ENCODE measurements at regions not wholly inside any gene's neighbourhood (a gene's known extent, or its start where the extent isn't known, plus 50 kb on each side); places are given as distances from the start of the nearest gene placed in this dataset.
A peak's percentile ranks its signal among the peaks of the same experiment; 100 is the strongest.

DNA sequence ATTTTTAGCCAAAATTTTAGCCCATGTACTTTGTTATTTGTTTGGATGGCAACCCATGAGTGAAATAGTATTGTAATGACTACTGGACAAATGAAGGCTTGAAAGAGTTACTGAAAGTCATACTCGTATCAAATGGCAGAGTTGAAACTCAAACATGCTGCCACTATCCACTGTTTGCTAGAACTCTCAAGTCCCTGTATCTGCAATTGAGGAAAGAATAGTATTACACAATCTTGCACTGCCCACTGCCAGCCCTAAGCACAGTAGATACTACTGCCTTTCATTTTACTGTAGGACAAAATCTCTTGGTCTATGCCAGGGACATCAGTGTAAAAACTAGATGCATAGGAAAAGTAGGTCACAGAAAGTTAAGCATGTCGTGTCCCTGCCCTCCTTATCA is 581.1 kb upstream of the PLXNA2 start:
- FAIRE-seq (no peak), DNase-seq (ENCODE audit: insufficient read length) (no peak)
- TF ChIP-seq POLR2A (IDR thresholded peaks at IDR 0.05; ENCODE audit: low read depth, low read length) (no peak), POLR2AphosphoS5 (IDR thresholded peaks at IDR 0.05; ENCODE audit: low read depth, low read length) (no peak), TAF1 (IDR thresholded peaks at IDR 0.05; ENCODE audit: borderline replicate concordance, low read depth, low read length) (no peak)

DNA sequence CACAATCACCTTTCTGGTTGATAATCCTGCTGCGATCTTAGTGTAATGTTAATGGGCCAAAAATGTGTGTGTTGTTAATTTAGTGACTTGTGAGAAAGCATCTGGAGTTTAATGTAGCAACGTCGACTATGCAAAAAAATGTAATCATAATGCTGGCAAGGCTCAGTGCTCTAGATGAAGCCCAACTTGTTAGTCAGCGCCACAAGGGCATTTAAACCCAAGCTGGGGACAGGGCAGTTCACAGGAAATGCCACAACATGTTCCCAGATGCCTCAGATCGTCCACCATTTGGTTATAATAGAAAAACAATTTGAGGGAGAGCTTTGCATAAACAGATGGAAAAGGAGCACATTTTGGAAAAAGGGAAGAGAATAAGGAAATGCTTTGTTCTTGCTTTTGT is 585.4 kb upstream of the PLXNA2 start:
- TF ChIP-seq POLR2AphosphoS5 (IDR thresholded peaks at IDR 0.05; ENCODE audit: low read depth, low read length) (no peak), TAF1 (IDR thresholded peaks at IDR 0.05; ENCODE audit: borderline replicate concordance, low read depth, low read length) (no peak), POLR2A (IDR thresholded peaks at IDR 0.05; ENCODE audit: low read depth, low read length) (no peak)
- FAIRE-seq (peak; percentile 14), DNase-seq (ENCODE audit: insufficient read length) (no peak)

DNA sequence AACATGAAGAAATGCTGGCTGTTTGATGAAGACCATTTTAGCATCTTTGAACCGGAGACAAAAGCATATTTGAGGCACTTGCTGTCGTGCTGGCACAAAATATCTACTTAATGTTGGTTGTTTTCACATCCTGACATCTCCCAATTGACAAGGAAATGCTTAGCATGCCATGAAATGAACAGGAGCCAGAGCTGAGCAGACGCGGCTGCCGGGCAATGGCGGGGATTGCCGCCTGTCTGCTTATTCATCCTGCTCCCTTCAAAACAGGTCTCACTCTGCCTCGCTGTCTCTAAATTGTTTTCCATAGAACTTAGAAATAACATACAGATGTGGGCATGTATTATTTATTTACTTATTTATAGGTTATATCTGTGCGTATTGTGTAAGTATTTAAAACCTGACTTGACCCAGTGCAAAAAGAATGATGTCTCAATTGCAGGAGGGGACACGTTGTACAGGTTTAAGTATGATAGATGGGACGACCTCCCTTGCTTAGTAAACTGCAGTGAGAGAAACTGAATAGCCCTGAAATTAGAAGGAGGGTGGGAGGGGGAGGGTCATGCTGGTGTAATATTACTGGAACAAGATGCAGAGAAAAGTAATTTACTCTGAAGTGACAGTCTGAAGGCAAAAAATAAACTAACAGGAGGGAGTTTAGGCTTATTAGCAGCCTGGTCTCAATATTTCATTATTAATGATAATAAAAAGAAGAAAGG is 590.4 kb upstream of the PLXNA2 start:
- TF ChIP-seq POLR2AphosphoS5 (IDR thresholded peaks at IDR 0.05; ENCODE audit: low read depth, low read length) (no peak), TAF1 (IDR thresholded peaks at IDR 0.05; ENCODE audit: borderline replicate concordance, low read depth, low read length) (no peak), POLR2A (IDR thresholded peaks at IDR 0.05; ENCODE audit: low read depth, low read length) (no peak)
- DNase-seq (ENCODE audit: insufficient read length) (no peak), FAIRE-seq (no peak)

DNA sequence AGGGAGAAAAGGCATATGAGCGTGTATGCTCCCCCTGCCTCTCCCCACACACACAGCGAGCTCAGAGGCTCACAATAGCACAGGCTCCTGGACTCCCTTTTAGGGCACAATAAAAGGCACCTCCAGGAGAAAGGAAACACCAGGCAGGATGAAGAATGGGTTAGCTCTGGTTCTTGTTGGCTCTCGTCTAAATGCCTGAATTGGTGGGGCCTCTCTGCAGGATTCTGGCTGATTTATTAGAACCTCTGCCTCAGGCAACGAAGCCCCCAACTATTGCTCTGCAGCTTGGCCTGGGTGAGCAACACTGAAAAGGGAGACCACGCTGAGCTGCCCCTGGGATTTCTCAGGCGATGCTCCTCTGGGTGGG is 590.9 kb upstream of the PLXNA2 start:
- no peak for DNase-seq (ENCODE audit: insufficient read length)
- TF ChIP-seq POLR2A (IDR thresholded peaks at IDR 0.05; ENCODE audit: low read depth, low read length) (no peak), POLR2AphosphoS5 (IDR thresholded peaks at IDR 0.05; ENCODE audit: low read depth, low read length) (no peak), TAF1 (IDR thresholded peaks at IDR 0.05; ENCODE audit: borderline replicate concordance, low read depth, low read length) (no peak)
- FAIRE-seq = no peak

DNA sequence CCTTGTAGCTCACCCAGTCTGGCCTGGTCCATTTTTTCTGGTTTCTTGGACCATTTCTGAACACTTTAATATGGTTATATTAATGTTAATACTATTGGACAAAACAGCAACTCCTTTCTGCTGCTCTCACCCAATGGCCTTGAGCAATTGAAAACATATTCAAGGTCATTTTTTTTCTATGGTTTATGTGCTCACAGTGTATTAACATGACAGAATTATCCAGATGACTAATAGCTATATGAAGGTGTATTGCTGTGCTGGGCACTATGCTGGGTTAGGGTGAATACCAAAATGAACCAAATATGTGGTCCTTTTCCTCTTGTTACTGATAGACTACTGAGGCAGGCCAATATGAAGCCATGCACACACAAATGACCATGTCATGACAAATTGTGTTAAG is 591.6 kb upstream of the PLXNA2 start:
- DNase-seq (ENCODE audit: insufficient read length) (no peak), FAIRE-seq (no peak)
- TF ChIP-seq TAF1 (IDR thresholded peaks at IDR 0.05; ENCODE audit: borderline replicate concordance, low read depth, low read length) (no peak), POLR2AphosphoS5 (IDR thresholded peaks at IDR 0.05; ENCODE audit: low read depth, low read length) (no peak), POLR2A (IDR thresholded peaks at IDR 0.05; ENCODE audit: low read depth, low read length) (no peak)

DNA sequence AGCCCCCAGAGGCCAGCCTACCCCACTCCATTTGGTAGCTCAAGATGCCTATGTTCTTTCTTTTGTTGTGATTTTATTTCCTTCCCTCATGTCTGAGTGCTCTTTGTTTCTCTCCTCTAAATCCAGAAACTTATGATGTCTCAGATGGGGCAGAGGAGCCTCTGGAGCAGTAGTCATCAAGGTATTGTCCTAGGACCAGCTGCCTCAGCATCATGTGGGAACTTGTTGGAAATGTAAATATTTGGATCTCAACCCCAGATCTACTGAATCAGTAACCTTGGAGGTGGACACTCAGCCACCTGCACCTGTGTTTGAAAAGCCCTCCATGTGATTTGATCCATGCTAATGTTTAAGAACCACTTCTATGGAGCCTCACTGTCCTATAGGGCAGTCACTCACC is 593.1 kb upstream of the PLXNA2 start:
- TF ChIP-seq TAF1 (IDR thresholded peaks at IDR 0.05; ENCODE audit: borderline replicate concordance, low read depth, low read length) (no peak), POLR2AphosphoS5 (IDR thresholded peaks at IDR 0.05; ENCODE audit: low read depth, low read length) (no peak), POLR2A (IDR thresholded peaks at IDR 0.05; ENCODE audit: low read depth, low read length) (no peak)
- no peak for DNase-seq (ENCODE audit: insufficient read length)
- FAIRE-seq = no peak

DNA sequence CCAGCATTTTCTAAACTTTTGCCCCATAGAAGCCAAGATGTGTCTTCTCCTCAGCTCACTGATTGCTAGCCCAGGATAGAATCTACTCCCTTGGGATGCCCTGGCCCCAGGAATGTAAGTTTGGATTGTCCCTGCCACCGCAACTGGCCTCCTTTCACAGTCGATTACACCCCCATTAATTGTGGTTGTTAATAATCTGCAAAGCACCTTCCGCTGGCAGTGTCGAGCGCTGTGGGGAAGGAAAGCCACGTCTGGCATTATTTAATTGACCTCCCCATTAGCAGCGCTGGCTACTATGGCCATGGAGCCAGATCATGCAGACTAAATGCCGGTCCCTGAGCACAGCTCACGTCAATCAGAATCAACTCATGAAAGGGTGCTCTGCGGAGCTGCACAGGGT is 597.3 kb upstream of the PLXNA2 start:
- FAIRE-seq (no peak), DNase-seq (ENCODE audit: insufficient read length) (no peak)
- TF ChIP-seq POLR2AphosphoS5 (IDR thresholded peaks at IDR 0.05; ENCODE audit: low read depth, low read length) = no peak
- no peak for TF ChIP-seq TAF1 (IDR thresholded peaks at IDR 0.05; ENCODE audit: borderline replicate concordance, low read depth, low read length)
- TF ChIP-seq POLR2A (IDR thresholded peaks at IDR 0.05; ENCODE audit: low read depth, low read length) = no peak

DNA sequence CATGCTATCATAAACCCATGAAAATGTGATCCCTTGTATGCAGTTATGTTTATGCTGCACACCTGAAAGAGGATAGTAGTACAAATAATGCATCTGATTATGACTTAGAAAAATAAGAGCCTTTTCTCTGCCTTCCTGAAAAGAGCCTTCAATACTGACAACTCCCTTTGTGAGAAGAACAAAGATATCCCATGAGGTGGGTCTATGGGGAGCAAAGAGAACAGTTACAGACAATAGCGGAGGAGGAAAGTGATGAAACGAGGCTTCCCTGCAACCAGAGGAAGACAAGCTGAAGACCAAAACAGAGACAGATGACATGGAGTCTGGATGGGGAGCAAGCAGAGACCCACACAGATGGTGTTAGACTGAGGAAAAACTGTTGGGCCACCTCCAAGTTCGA is 598.3 kb upstream of the PLXNA2 start:
- DNase-seq (ENCODE audit: insufficient read length) = no peak
- no peak for TF ChIP-seq TAF1 (IDR thresholded peaks at IDR 0.05; ENCODE audit: borderline replicate concordance, low read depth, low read length)
- no peak for TF ChIP-seq POLR2A (IDR thresholded peaks at IDR 0.05; ENCODE audit: low read depth, low read length)
- no peak for TF ChIP-seq POLR2AphosphoS5 (IDR thresholded peaks at IDR 0.05; ENCODE audit: low read depth, low read length)
- no peak for FAIRE-seq

DNA sequence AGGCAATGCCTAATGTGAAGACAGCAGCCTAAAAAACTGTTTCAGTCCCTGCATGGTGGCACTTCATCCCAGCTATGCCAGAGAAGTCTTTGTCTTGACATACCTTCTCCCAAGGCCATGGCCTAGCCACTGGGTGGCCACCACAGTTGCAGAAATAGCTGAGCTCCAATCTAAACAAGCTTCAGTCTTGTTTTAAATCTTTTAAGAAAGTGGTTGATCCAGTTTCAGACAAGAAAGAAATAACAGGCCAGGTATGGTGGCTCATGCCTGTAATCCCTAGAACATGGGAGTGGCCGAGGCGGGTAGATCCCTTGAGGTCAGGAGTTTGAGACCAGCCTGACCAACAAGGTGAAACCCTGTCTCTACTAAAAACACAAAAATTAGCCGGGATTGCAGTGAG is 600.0 kb upstream of the PLXNA2 start:
- TF ChIP-seq POLR2A (IDR thresholded peaks at IDR 0.05; ENCODE audit: low read depth, low read length) (no peak), TAF1 (IDR thresholded peaks at IDR 0.05; ENCODE audit: borderline replicate concordance, low read depth, low read length) (no peak), POLR2AphosphoS5 (IDR thresholded peaks at IDR 0.05; ENCODE audit: low read depth, low read length) (no peak)
- FAIRE-seq (no peak), DNase-seq (ENCODE audit: insufficient read length) (no peak)

DNA sequence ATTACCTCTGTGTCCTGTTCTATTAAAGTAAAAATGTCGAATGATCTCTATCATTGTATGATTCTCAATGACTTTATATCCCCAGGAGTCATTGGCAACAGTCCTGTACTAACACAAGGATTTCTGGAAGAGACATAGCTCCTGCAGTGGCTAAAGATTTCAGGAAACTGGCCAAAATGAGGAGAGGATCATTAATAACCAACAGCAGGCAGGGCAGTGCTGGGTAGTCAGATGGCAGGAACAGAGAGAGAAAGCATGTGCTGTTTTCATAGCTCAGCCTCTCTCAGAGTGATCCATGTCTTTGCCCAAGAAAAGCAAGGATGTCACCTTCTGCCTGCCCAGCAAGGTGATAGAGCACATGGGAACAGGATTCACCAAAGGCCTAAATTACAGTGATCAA is 604.7 kb upstream of the PLXNA2 start:
- TF ChIP-seq POLR2A (IDR thresholded peaks at IDR 0.05; ENCODE audit: low read depth, low read length) = no peak
- TF ChIP-seq POLR2AphosphoS5 (IDR thresholded peaks at IDR 0.05; ENCODE audit: low read depth, low read length) = no peak
- no peak for TF ChIP-seq TAF1 (IDR thresholded peaks at IDR 0.05; ENCODE audit: borderline replicate concordance, low read depth, low read length)
- FAIRE-seq (no peak), DNase-seq (ENCODE audit: insufficient read length) (no peak)

DNA sequence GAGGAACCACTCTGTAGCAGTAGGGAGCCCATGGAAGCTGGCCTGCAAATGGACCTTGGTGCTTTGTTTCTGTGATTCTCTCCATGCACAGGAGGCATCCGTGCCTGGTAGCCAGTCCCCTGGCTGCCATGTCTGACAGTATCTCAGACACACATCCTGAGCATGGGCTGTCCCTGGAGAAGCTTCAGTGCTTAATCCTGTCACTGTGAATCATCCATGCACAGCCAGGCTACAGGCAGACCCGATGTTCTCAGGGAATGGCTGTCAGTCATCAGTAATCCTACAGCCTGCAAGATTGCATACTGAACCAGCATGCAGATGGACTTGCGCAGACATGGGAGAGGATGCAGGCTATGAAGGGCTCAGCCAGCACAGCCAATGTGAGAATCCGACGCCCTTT is 606.3 kb upstream of the PLXNA2 start:
- DNase-seq (ENCODE audit: insufficient read length) (no peak), FAIRE-seq (no peak)
- TF ChIP-seq POLR2A (IDR thresholded peaks at IDR 0.05; ENCODE audit: low read depth, low read length) (no peak), TAF1 (IDR thresholded peaks at IDR 0.05; ENCODE audit: borderline replicate concordance, low read depth, low read length) (no peak)

DNA sequence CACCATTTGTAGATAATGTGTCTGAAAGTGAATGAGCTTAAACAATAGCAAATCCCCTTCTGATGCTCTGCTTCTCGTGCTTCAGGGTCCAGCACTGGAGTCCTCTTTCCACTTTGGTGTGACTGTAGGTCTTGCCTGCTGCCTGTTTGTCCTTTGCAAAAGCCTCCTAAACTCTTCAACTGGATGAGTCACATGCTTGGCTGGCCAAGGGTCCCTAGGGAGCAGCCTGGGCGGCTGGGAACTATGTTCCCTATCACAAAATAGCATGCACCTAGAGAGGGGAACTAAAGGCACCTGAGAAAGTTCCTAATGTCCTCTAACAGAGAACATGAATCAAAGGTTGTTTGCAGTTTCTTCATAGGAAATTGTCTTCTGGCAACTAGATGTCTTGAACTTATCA is 607.2 kb upstream of the PLXNA2 start:
- TF ChIP-seq TAF1 (IDR thresholded peaks at IDR 0.05; ENCODE audit: borderline replicate concordance, low read depth, low read length) (no peak), POLR2AphosphoS5 (IDR thresholded peaks at IDR 0.05; ENCODE audit: low read depth, low read length) (no peak), POLR2A (IDR thresholded peaks at IDR 0.05; ENCODE audit: low read depth, low read length) (no peak)
- FAIRE-seq = no peak
- DNase-seq (ENCODE audit: insufficient read length) = no peak

All from GM12892 (cell line).